Endothelial cell of umbilical vein (primary cell): ENCODE measurements at regions not wholly inside any gene's neighbourhood (a gene's known extent, or its start where the extent isn't known, plus 50 kb on each side); places are given as distances from the start of the nearest gene placed in this dataset.

Experiments
- BruUV-seq: library from RNA; stranded (reverse); fragments of 400-500 nt; replicated peaks from 2 replicates; lab custom pipeline; 2021; lab: Mats Ljungman, UMichigan
- CTCF ChIA-PET: fragments of 300-600, 350-600 bp; sonication (Branson Sonifier 250); formaldehyde crosslinking; loops from one replicate; lab custom pipeline; 2021; ENCODE audit warnings: antibody characterized with exemption, inconsistent platforms; lab: Charles Lee
- POLR2A ChIA-PET: fragments of 300-600, 350-600 bp; sonication (Branson Sonifier 250); formaldehyde crosslinking; loops from one replicate; lab custom pipeline; 2021; ENCODE audit warnings: antibody characterized with exemption, inconsistent platforms; lab: Charles Lee
- DNase-seq: peaks from one replicate; pipeline ENCODE4 v3.0.0-alpha.2; 2011; ENCODE audit warnings: low read depth, low spot score
- FAIRE-seq: peaks from 2 replicates; lab custom pipeline; 2011; peaks lifted over from hg19 to GRCh38; lab: Jason Lieb, UNC
- H2AFZ ChIP-seq: 2 replicates; pipeline ENCODE4 v1.6.0; 2012; ENCODE audit warnings: low read depth, low read length, control low read depth, inconsistent platforms
- H3K27ac ChIP-seq: 2 replicates; pipeline ENCODE4 v1.5.1; 2011; ENCODE audit warnings: low read depth, mild to moderate bottlenecking, control low read depth, low read length, moderate library complexity; ENCODE audit not compliant: insufficient read depth
- H3K27me3 ChIP-seq, 2 experiments: 2 replicates each; pipeline versions ENCODE4 v1.6.0 to v1.6.1; 2011; ENCODE audit warnings: low read length in 2 of 2, mixed read lengths in 1 of 2; ENCODE audit not compliant: control insufficient read depth in 2 of 2, insufficient read depth in 2 of 2
- H3K36me3 ChIP-seq, 2 experiments: 2 replicates in 1 of 2; 3 replicates in 1 of 2; pipeline ENCODE4 v1.5.1; 2011; ENCODE audit warnings: low read length in 2 of 2, mild to moderate bottlenecking in 1 of 2, moderate library complexity in 1 of 2; ENCODE audit not compliant: control insufficient read depth in 2 of 2, insufficient read depth in 2 of 2; ENCODE audit errors: extremely low read depth in 1 of 2
- H3K4me1 ChIP-seq: 3 replicates; pipeline ENCODE4 v1.5.1; 2011; ENCODE audit warnings: mild to moderate bottlenecking, low read length; ENCODE audit not compliant: control insufficient read depth, insufficient read depth; ENCODE audit errors: extremely low read depth
- H3K4me2 ChIP-seq: 2 replicates; pipeline ENCODE4 v1.6.1; 2011; ENCODE audit warnings: low read length, control low read depth, mixed read lengths; ENCODE audit not compliant: insufficient read depth
- H3K4me3 ChIP-seq, 3 experiments: fragments of 200-600 bp in 1 of 3; sonication (generic), shearing (Covaris generic) in 1 of 3; replicated peaks in 1 of 3; 2 replicates each; pipeline ENCODE4 v1.5.1; 2011 to 2016; ENCODE audit warnings: control low read depth in 3 of 3, low read length in 3 of 3, mild to moderate bottlenecking in 2 of 3, inconsistent platforms in 1 of 3, low read depth in 1 of 3, moderate library complexity in 1 of 3; ENCODE audit not compliant: insufficient read depth in 1 of 3
- H3K79me2 ChIP-seq: 2 replicates; pipeline ENCODE4 v1.6.0; 2012; ENCODE audit warnings: low read length, inconsistent platforms; ENCODE audit not compliant: control insufficient read depth, insufficient read depth
- H3K9ac ChIP-seq: replicated peaks from 2 replicates; pipeline ENCODE3; 2011; ENCODE audit warnings: low read length, control low read depth; ENCODE audit not compliant: insufficient read depth; ENCODE audit errors: extremely low read depth
- H3K9me1 ChIP-seq: replicated peaks from 3 replicates; pipeline ENCODE4 v1.6.0; 2011; ENCODE audit warnings: mild to moderate bottlenecking, low read length; ENCODE audit not compliant: control insufficient read depth, insufficient read depth; ENCODE audit errors: extremely low read depth
- H3K9me3 ChIP-seq: replicated peaks from 2 replicates; pipeline ENCODE4 v1.5.1; 2012; ENCODE audit warnings: low read length, inconsistent platforms; ENCODE audit not compliant: control insufficient read depth, insufficient read depth
- H4K20me1 ChIP-seq: replicated peaks from 2 replicates; pipeline ENCODE3; 2011; ENCODE audit warnings: mild to moderate bottlenecking, low read length; ENCODE audit not compliant: control insufficient read depth, insufficient read depth; ENCODE audit errors: extremely low read depth
- EZH2 ChIP-seq: IDR thresholded peaks from 2 replicates; pipeline ENCODE4 v1.6.1; 2012; ENCODE audit warnings: borderline replicate concordance, low read depth, mild to moderate bottlenecking, moderate library complexity, low read length, inconsistent platforms; ENCODE audit not compliant: severe bottlenecking
- FOS ChIP-seq: IDR thresholded peaks from 2 replicates; pipeline ENCODE4 v1.6.1; 2011; ENCODE audit warnings: mild to moderate bottlenecking, low read length, moderate library complexity, borderline replicate concordance; ENCODE audit not compliant: insufficient read depth
- GATA2 ChIP-seq: IDR thresholded peaks from 2 replicates; pipeline ENCODE4 v1.7.0; 2011; ENCODE audit warnings: low read depth, mild to moderate bottlenecking, moderate library complexity, mixed read lengths, low read length; ENCODE audit not compliant: insufficient read length, insufficient read depth
- JUN ChIP-seq: IDR thresholded peaks from 2 replicates; pipeline ENCODE4 v1.6.1; 2011; ENCODE audit warnings: borderline replicate concordance, low read depth; ENCODE audit not compliant: insufficient read length, insufficient read depth
- MAX ChIP-seq: IDR thresholded peaks from 2 replicates; pipeline ENCODE4 v1.6.1; 2011; ENCODE audit not compliant: insufficient read depth, insufficient read length
- MYC ChIP-seq: IDR thresholded peaks from one replicate; pipeline ENCODE4 v1.6.1; 2011; ENCODE audit warnings: mild to moderate bottlenecking, low read depth, low read length
- POLR2A ChIP-seq: IDR thresholded peaks from 2 replicates; pipeline ENCODE4 v1.6.1; 2012; ENCODE audit warnings: low read depth, mild to moderate bottlenecking, control low read depth, low read length
- POLR2AphosphoS5 ChIP-seq: IDR thresholded peaks from 2 replicates; pipeline ENCODE4 v1.6.1; 2012; ENCODE audit warnings: low read depth, mild to moderate bottlenecking, control low read depth, low read length, moderate library complexity; ENCODE audit not compliant: insufficient read depth
- dilution Hi-C: fragments of 300-500 bp; cut with MboI; formaldehyde crosslinking; loops from one replicate; pipeline ENCODE4 v1.15.0; 2019; ENCODE audit warnings: low sequenced_read_pairs; ENCODE audit not compliant: extremely low pct_ligation_motif_present
- intact Hi-C: fragments of 100-400 bp; cut with micrococcal nuclease; formaldehyde crosslinking; loops from one replicate; pipeline ENCODE4 v1.10.0; 2022

- Histone ChIP-seq H4K20me1 (no peaks in the 10 kb centered on the region), H3K27ac (no peak overlapping the region), H3K9me3 (peaks cover 5% of the 10 kb centered on the region), H3K36me3 (no peaks in the 10 kb centered on the region), H2AFZ (no peak overlapping the region), H3K79me2 (no peaks in the 10 kb centered on the region), H3K9ac (no peak overlapping the region), H3K4me2 (no peak overlapping the region), H3K27me3 (no peaks in the 10 kb centered on the region), H3K4me1 (no peaks in the 10 kb centered on the region), H3K4me3 (no peak overlapping the region), H3K9me1 (no peaks in the 10 kb centered on the region)
- intact Hi-C loops (no loop called here), dilution Hi-C loops (no loop called here)
- DNase-seq (no peak), FAIRE-seq (no peak)
- ChIA-PET POLR2A (no interaction called here), CTCF (no interaction called here)
- BruUV-seq: no TSS peak
- TF ChIP-seq GATA2 (no peak), MYC (no peak), POLR2A (no peak), FOS (no peak), EZH2 (no peak), JUN (no peak), MAX (no peak)
These were observed 287.6 kb downstream of the CYRIA start for GRCh38 chr2:16378031-16378430.

GRCh38 chr2:16375981-16376380 lies 289.7 kb downstream of the CYRIA start:
- dilution Hi-C loops: no loop called here
- TF ChIP-seq POLR2AphosphoS5 (no peak), GATA2 (no peak)
- FAIRE-seq (no peak), DNase-seq (no peak)
- BruUV-seq: no TSS peak
- Histone ChIP-seq H3K4me2 (no peak overlapping the region), H3K9me3 (peaks cover 5% of the 10 kb centered on the region), H3K9me1 (no peaks in the 10 kb centered on the region), H3K4me3 (no peak overlapping the region), H3K79me2 (no peaks in the 10 kb centered on the region), H3K9ac (no peak overlapping the region), H3K27ac (no peak overlapping the region), H3K27me3 (no peaks in the 10 kb centered on the region), H3K36me3 (no peaks in the 10 kb centered on the region), H2AFZ (no peak overlapping the region), H4K20me1 (no peaks in the 10 kb centered on the region), H3K4me1 (no peaks in the 10 kb centered on the region)
- CTCF ChIA-PET: no interaction called here
- POLR2A ChIA-PET: no interaction called here
- intact Hi-C loops: no loop called here
